ENCODE measurements at regions not wholly inside any gene's neighbourhood (a gene's known extent, or its start where the extent isn't known, plus 50 kb on each side); places are given as distances from the start of the nearest gene placed in this dataset.

- H3K36me3 Mint-ChIP-seq (ENCODE audit: low read depth), result no peaks in the 10 kb centered on the region
- TF ChIP-seq CTCF (IDR thresholded peaks at IDR 0.05), result no peak
- H3K27me3 Mint-ChIP-seq, result no peaks in the 10 kb centered on the region
- Histone ChIP-seq H3K4me3 (ENCODE audit: low read length) (no peak overlapping the region), H3K27ac (ENCODE audit: low read depth in 1 of 2, low read length in 2 of 2) (no peak overlapping the region), H3K27me3 (ENCODE audit: control insufficient read depth in 1 of 2, insufficient read depth in 2 of 2, low read length in 2 of 2) (no peaks in the 10 kb centered on the region), H3K36me3 (ENCODE audit: insufficient read depth, low read length) (no peaks in the 10 kb centered on the region), H3K9me3 (ENCODE audit: control insufficient read depth in 1 of 2, insufficient read depth in 1 of 2, low read length in 2 of 2) (peaks cover 0 to 3% of the 10 kb centered on the region in 2 experiments), H3K4me1 (ENCODE audit: insufficient read depth, low read length) (no peaks in the 10 kb centered on the region)
- DNase-seq (no peak), ATAC-seq (ENCODE audit: poor library complexity) (no peak)
- H3K9me3 Mint-ChIP-seq, result peaks cover 4% of the 10 kb centered on the region
- no peak overlapping the region for H3K27ac Mint-ChIP-seq
- no peaks in the 10 kb centered on the region for H3K4me1 Mint-ChIP-seq (ENCODE audit: low read depth)
- no peak overlapping the region for H3K4me3 Mint-ChIP-seq
- intact Hi-C loops (cut with DNase I, micrococcal nuclease), result no loop called here
- ChIA-PET CTCF (no interaction called here), POLR2A (no interaction called here)
These were observed 559.0 kb downstream of the GALC start for GRCh38 chr14:87434011-87434410.

GRCh38 chr14:87432698-87433097 is 560.3 kb downstream of the GALC start:
- Mint-ChIP-seq H3K27me3 (no peaks in the 10 kb centered on the region), H3K27ac (no peak overlapping the region), H3K4me3 (no peak overlapping the region), H3K4me1 (ENCODE audit: low read depth) (no peaks in the 10 kb centered on the region), H3K9me3 (peaks cover 4% of the 10 kb centered on the region), H3K36me3 (ENCODE audit: low read depth) (no peaks in the 10 kb centered on the region)
- DNase-seq (no peak), ATAC-seq (ENCODE audit: poor library complexity) (no peak)
- no peak for TF ChIP-seq CTCF (IDR thresholded peaks at IDR 0.05)
- no peaks in the 10 kb centered on the region for H3K4me1 ChIP-seq (ENCODE audit: insufficient read depth, low read length)
- ChIA-PET CTCF (no interaction called here), POLR2A (no interaction called here)
- H3K27me3 ChIP-seq (ENCODE audit: control insufficient read depth in 1 of 2, insufficient read depth in 2 of 2, low read length in 2 of 2), result no peaks in the 10 kb centered on the region
- peaks cover 0 to 3% of the 10 kb centered on the region in 2 experiments for H3K9me3 ChIP-seq (ENCODE audit: control insufficient read depth in 1 of 2, insufficient read depth in 1 of 2, low read length in 2 of 2)
- intact Hi-C loops (cut with DNase I, micrococcal nuclease), result no loop called here
- no peak overlapping the region for H3K27ac ChIP-seq (ENCODE audit: low read depth in 1 of 2, low read length in 2 of 2)
- no peaks in the 10 kb centered on the region for H3K36me3 ChIP-seq (ENCODE audit: insufficient read depth, low read length)
- no peak overlapping the region for H3K4me3 ChIP-seq (ENCODE audit: low read length)

GRCh38 chr14:87430810-87431209 is 562.2 kb downstream of the GALC start:
- H3K4me3 Mint-ChIP-seq, result no peak overlapping the region
- TF ChIP-seq CTCF (IDR thresholded peaks at IDR 0.05), result no peak
- H3K4me3 ChIP-seq (ENCODE audit: low read length), result no peak overlapping the region
- H3K27ac Mint-ChIP-seq, result no peak overlapping the region
- no peak overlapping the region for H3K27ac ChIP-seq (ENCODE audit: low read depth in 1 of 2, low read length in 2 of 2)
- no peaks in the 10 kb centered on the region for H3K4me1 Mint-ChIP-seq (ENCODE audit: low read depth)
- peaks cover 4% of the 10 kb centered on the region for H3K9me3 Mint-ChIP-seq
- no peaks in the 10 kb centered on the region for H3K36me3 ChIP-seq (ENCODE audit: insufficient read depth, low read length)
- no peaks in the 10 kb centered on the region for H3K36me3 Mint-ChIP-seq (ENCODE audit: low read depth)
- POLR2A ChIA-PET, result no interaction called here
- ATAC-seq (ENCODE audit: poor library complexity), result no peak
- DNase-seq, result no peak
- no peaks in the 10 kb centered on the region for H3K4me1 ChIP-seq (ENCODE audit: insufficient read depth, low read length)
- intact Hi-C loops (cut with DNase I, micrococcal nuclease), result no loop called here
- CTCF ChIA-PET, result no interaction called here
- H3K9me3 ChIP-seq (ENCODE audit: control insufficient read depth in 1 of 2, insufficient read depth in 1 of 2, low read length in 2 of 2), result peaks cover 0 to 3% of the 10 kb centered on the region in 2 experiments
- H3K27me3 Mint-ChIP-seq, result no peaks in the 10 kb centered on the region
- no peaks in the 10 kb centered on the region for H3K27me3 ChIP-seq (ENCODE audit: control insufficient read depth in 1 of 2, insufficient read depth in 2 of 2, low read length in 2 of 2)
